ENCODE measurements at regions not wholly inside any gene's neighbourhood (a gene's known extent, or its start where the extent isn't known, plus 50 kb on each side); places are given as distances from the start of the nearest gene placed in this dataset.
A peak's percentile ranks its signal among the peaks of the same experiment; 100 is the strongest.

GRCh38 chr20:39479196-39479810 lies 517.2 kb downstream of the DHX35 start:
- no peak for DNase-seq (ENCODE audit: low spot score)

- DNase-seq (ENCODE audit: low spot score), result no peak
These were observed 512.7 kb downstream of the DHX35 start for GRCh38 chr20:39474879-39475278.

DNA sequence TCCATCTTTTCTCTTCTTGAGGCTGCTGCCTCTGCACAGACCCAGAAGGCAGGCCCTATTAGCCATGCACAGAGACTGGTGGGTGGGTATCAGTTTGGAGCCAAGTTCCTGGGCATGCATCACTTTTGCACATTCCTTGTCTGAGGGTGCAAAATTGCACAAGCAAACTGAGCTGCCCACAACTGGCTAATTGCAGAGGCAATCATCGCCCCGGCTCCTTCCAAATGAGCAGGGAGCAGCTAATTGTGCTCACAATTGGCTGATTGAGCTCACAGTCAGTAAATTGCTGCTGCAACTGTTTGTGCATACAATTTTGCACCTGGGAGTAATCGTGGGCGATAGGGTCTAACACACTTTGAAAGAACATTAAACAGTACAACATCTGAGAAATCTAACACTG lies 511.4 kb downstream of the DHX35 start:
- no peak for DNase-seq (ENCODE audit: low spot score)

DNA sequence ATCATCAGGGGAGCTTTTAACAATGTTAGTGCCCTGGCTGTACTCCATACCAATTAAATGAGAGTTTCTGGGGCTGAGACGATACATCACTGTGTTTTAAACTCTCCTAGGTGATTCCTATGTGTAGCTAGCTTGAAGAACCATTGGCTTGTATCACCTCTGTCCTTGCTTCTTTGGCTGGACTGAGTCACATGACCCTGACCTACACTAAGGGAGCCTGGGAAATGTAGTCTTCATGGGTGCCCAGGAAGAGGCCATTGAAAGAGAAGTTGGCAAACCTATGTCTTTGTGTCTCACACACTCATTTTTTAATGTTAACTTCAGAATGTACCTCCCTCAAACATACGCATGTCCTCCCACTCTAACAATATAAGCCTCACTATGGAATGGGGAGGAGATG lies 506.6 kb downstream of the DHX35 start:
- no peak for DNase-seq (ENCODE audit: low spot score)

DNA sequence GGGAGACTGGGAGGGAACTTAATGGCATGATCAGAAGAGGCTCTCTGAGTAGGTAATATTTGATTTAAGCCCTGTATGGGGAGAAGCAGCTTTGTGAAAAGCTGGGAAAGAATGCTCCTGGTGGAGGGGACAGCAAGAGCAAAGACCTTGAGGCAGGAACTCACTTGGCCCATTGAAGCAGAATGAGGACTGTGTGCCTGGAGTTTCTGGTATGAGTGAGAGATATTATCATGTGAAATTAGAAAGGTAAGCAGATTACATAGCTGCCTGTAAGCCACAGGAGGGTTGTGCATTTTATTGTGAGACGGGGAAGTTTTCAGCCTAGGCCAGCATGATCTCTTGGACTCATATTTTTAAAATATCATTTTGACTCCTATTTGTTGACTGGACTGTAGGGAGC lies 502.1 kb downstream of the DHX35 start:
- no peak for DNase-seq (ENCODE audit: low spot score)

- no peak for DNase-seq (ENCODE audit: low spot score)
These were observed 500.3 kb downstream of the DHX35 start for GRCh38 chr20:39462416-39462945.

- no peak for DNase-seq (ENCODE audit: low spot score)
These were observed 496.3 kb downstream of the DHX35 start for GRCh38 chr20:39458452-39458851.

DNA sequence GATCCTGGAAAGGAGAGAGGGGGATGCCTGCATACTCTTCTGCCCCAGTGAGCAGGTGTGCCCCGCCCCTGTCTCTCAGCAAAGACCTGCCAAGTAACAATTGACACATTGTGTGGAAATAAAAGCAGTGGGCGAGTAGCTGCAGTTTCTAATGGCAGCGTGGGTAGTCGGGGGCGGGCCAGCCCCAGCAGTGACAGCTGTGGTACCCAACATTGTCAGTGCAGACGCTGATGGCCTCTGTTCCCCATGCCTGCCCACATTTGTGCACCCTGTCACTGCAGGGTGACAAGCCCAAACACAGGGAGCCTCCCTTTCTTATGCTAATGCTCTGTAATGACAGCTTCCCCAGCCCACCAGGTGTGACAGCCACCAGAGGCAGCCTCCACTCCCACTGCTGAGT lies 491.7 kb downstream of the DHX35 start:
- no peak for DNase-seq (ENCODE audit: low spot score)

DNA sequence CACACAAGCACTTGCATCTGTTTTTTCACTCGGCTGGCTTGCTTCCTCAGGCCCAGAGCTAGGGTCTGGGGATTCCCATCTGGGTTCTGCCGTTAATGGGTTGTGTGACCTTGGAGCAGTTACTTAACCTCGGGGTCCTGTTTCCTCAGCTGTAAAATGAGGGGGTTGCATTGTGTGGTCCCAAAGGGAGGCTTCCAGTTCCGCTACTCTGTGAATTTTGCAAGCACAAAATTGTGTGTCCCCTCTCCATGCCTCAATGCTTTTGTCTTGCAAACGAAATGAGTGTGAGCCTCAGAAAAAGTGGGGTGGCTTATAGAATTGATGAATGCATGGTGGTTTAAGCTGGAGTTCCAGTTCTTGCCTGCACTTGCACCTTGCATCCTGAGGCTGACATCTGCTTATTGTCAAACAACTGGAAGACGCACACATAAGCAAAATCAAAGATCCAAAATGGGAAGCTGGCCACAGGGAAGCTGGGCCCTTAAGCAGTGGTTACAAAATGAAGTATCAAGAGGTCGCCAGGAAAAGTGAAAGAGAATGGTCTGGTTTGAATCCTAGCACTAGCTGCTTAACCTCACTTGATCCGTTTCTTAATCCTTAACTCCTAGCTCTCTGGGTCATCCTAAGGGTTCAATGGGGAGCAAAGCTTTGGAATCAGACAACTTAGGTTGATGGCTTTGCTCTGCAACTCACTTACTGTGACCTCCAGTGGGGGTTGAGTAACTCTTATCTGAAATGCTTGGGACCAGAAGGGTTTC lies 490.6 kb downstream of the DHX35 start:
- DNase-seq (ENCODE audit: low spot score), result no peak

GRCh38 chr20:39451386-39451785 lies 489.2 kb downstream of the DHX35 start:
- no peak for DNase-seq (ENCODE audit: low spot score)

DNA sequence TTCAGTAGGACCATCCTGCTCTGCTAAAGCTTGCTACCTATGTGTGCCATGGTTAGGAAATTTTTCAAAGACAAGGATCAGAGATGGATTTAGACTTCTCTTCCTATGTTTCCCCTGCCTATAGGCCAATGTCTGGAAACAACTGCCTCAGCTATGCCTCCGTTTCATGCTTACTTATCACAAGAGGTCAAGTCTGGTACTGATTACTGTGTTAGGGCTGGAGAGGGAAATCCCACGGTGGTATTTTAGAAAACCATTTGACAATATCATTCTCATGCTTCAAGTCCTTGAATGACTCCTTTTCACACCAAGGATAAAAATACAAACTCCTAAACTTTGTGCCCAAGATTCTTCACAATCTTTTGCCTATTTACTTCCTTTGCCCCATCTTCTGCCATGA lies 484.3 kb downstream of the DHX35 start:
- DNase-seq (ENCODE audit: low spot score), result no peak

GRCh38 chr20:39445095-39445494 lies 483.0 kb downstream of the DHX35 start:
- DNase-seq (ENCODE audit: low spot score), result no peak

DNA sequence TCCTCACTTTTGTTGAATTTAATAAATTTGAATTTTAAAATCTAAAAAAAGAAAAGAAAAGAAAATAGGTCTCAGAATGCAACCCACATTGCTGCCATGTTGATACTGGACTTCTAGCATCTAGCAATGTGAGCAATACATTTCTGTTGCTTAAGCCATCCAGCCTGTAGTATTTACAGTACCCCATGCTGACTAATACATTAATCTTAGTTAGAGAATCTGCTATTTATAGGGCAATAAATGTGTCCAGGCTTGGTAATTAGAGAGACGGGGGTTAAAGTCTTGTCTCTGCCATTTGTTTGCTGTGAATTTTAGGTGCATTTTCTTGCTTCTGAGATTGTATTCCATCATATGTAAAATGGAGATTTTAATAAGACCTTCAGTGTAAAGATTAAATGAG lies 471.3 kb downstream of the DHX35 start:
- no peak for DNase-seq (ENCODE audit: low spot score)

- DNase-seq (ENCODE audit: low spot score), result no peak
These were observed 469.1 kb downstream of the DHX35 start for GRCh38 chr20:39431091-39431880.

GRCh38 chr20:39429726-39430125 lies 467.6 kb downstream of the DHX35 start:
- DNase-seq (ENCODE audit: low spot score), result peak; percentile 2

GRCh38 chr20:39424962-39425678 lies 463.0 kb downstream of the DHX35 start:
- DNase-seq (ENCODE audit: low spot score), result no peak

DNA sequence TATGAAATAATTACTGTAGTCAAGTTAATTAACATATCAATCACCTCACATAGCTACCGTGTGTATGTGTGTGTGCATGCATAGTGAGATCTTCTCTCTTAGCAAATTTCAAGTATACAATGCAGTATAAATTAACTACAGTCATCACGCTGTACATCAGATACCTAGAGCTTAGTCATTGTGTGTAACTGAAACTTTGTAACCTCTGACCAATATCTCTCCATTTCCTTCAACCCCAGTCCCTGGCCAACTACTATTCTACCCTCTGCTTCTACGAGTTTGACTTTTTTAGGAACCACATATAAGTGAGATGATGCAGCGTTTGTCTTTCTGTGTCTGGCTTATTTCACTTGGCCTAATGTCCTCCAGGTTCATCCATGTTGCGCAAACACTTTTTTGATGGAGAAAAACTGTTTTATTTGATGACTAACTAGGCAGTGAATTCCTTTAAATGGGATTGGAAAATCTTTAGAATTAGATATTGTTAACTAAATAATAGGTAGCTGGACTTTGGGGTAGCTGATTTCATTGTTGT lies 459.5 kb downstream of the DHX35 start:
- no peak for DNase-seq (ENCODE audit: low spot score)

GRCh38 chr20:39412091-39412490 lies 449.9 kb downstream of the DHX35 start:
- no peak for DNase-seq (ENCODE audit: low spot score)

DNA sequence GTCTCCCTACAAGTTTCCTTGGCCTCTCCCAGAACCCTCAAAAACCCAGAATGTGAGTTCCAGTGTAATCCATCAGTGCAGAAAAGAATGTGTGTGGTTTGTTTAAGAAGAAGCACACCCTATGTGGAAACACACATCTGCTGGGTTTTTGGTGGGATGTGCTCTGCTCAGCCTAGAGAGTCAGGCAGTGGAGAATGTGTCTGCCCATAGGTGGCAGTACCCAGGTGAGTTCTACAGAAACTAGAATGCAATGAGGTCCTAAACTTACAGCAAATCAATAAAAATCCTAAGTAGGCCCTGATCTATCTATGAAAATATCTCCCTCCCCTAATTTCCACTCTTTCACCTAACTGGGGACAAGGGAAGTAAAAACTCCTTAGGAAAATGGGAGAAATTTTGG lies 437.3 kb downstream of the DHX35 start:
- DNase-seq (ENCODE audit: low spot score), result no peak

DNA sequence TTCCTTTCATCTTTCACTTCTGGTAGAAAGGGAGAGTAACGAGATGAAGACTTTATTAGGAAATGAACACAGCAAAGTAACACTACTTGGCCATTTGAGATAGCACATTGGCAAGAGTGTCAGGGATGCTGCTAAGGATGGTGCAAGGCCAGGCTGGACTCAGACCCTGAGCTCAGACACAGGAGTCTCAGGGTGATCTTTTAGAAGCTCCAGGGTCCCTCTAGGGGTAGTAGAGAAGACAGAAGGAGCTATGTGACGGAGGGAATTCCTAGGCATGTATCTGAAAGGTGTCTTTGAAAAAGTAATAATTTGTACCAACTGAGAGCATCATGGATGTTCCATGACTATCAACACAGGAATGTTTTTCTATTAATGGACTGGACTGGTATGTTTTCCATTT lies 436.5 kb downstream of the DHX35 start:
- DNase-seq (ENCODE audit: low spot score), result no peak

- no peak for DNase-seq (ENCODE audit: low spot score)
These were observed 435.5 kb downstream of the DHX35 start for GRCh38 chr20:39397646-39398045.

Measured in HuH-7 (cell line).